HG02852 (cell line): ENCODE measurements at regions not wholly inside any gene's neighbourhood (a gene's known extent, or its start where the extent isn't known, plus 50 kb on each side); places are given as distances from the start of the nearest gene placed in this dataset.
A peak's percentile ranks its signal among the peaks of the same experiment; 100 is the strongest.
"Not testable (repeated sequence)": the region's sequence is repeated elsewhere in the genome, so short reads cannot be mapped to it uniquely, and the experiment has no call there.

Experiments
- ATAC-seq: cut with Tn5 transposase; IDR thresholded peaks from one replicate; pipeline ENCODE4 v1.9.1; 2021; ENCODE audit warnings: mild to moderate bottlenecking, moderate library complexity; ENCODE audit not compliant: unreplicated experiment

GRCh38 chr10:83724471-83725241 is 414.7 kb upstream of the GHITM start:
- peak; percentile 95 for ATAC-seq

- ATAC-seq = no peak
Observed at GRCh38 chr10:83725567-83725966, 413.7 kb upstream of the GHITM start.

- no peak for ATAC-seq
Observed at GRCh38 chr10:83734278-83734677, 405.0 kb upstream of the GHITM start.

GRCh38 chr10:83736008-83736407 is 403.3 kb upstream of the GHITM start:
- no peak for ATAC-seq

- no peak for ATAC-seq
Observed at GRCh38 chr10:83750604-83751003, 388.7 kb upstream of the GHITM start.

- ATAC-seq = no peak
Observed at GRCh38 chr10:83753490-83753889, 385.8 kb upstream of the GHITM start.

GRCh38 chr10:83754857-83755256 is 384.5 kb upstream of the GHITM start:
- ATAC-seq = no peak

GRCh38 chr10:83760142-83760541 is 379.2 kb upstream of the GHITM start:
- ATAC-seq = no peak

- no peak for ATAC-seq
Observed at GRCh38 chr10:83764666-83765065, 374.6 kb upstream of the GHITM start.

GRCh38 chr10:83765731-83766130 is 373.6 kb upstream of the GHITM start:
- ATAC-seq = no peak

GRCh38 chr10:83769281-83769820 is 370.0 kb upstream of the GHITM start:
- no peak for ATAC-seq

- not testable (repeated sequence) for ATAC-seq
Observed at GRCh38 chr10:83786701-83787100, 352.6 kb upstream of the GHITM start.

GRCh38 chr10:83801983-83802382 is 337.3 kb upstream of the GHITM start:
- no peak for ATAC-seq

GRCh38 chr10:83806717-83807116 is 332.6 kb upstream of the GHITM start:
- ATAC-seq = no peak

GRCh38 chr10:83809001-83809400 is 330.3 kb upstream of the GHITM start:
- no peak for ATAC-seq

GRCh38 chr10:83816942-83817341 is 322.4 kb upstream of the GHITM start:
- peak; percentile 87 for ATAC-seq

GRCh38 chr10:83817797-83818196 is 321.5 kb upstream of the GHITM start:
- no peak for ATAC-seq

GRCh38 chr10:83819609-83820008 is 319.7 kb upstream of the GHITM start:
- ATAC-seq = no peak

GRCh38 chr10:83820033-83820432 is 319.3 kb upstream of the GHITM start:
- no peak for ATAC-seq

- ATAC-seq = no peak
Observed at GRCh38 chr10:83824099-83824498, 315.2 kb upstream of the GHITM start.

- ATAC-seq = no peak
Observed at GRCh38 chr10:83834096-83834495, 305.2 kb upstream of the GHITM start.

- ATAC-seq = no peak
Observed at GRCh38 chr10:83835945-83836745, 303.2 kb upstream of the GHITM start.
